ENCODE measurements at regions not wholly inside any gene's neighbourhood (a gene's known extent, or its start where the extent isn't known, plus 50 kb on each side); places are given as distances from the start of the nearest gene placed in this dataset.

GRCh38 chr6:137751768-137752560 lies 115.1 kb upstream of the TNFAIP3 start:
- peaks cover 22% of the 10 kb centered on the region for H3K4me1 ChIP-seq (ENCODE audit: low read depth)
- TF ChIP-seq CTCF (IDR thresholded peaks at IDR 0.05; ENCODE audit: low read depth, low read length) = no peak
- H3K4me3 ChIP-seq = no peak overlapping the region
- no peaks in the 10 kb centered on the region for H3K9me3 ChIP-seq (ENCODE audit: low read depth)
- DNase-seq (ENCODE audit: low read depth in 1 of 2, low spot score in 1 of 2) = peak in 1 of 2 donors; percentile 23
- H3K36me3 ChIP-seq = no peaks in the 10 kb centered on the region
- H3K27ac ChIP-seq = no peak overlapping the region
- H3K27me3 ChIP-seq = no peaks in the 10 kb centered on the region

- H3K9me3 ChIP-seq (ENCODE audit: low read depth) = no peaks in the 10 kb centered on the region
- H3K36me3 ChIP-seq = no peaks in the 10 kb centered on the region
- no peak for DNase-seq (ENCODE audit: low read depth in 1 of 2, low spot score in 1 of 2)
- H3K4me3 ChIP-seq = no peak overlapping the region
- H3K27me3 ChIP-seq = no peaks in the 10 kb centered on the region
- no peak for TF ChIP-seq CTCF (IDR thresholded peaks at IDR 0.05; ENCODE audit: low read depth, low read length)
- H3K4me1 ChIP-seq (ENCODE audit: low read depth) = peaks cover 17% of the 10 kb centered on the region
- no peak overlapping the region for H3K27ac ChIP-seq
These were observed 112.7 kb upstream of the TNFAIP3 start for GRCh38 chr6:137754366-137754765.

GRCh38 chr6:137754866-137755265 lies 112.2 kb upstream of the TNFAIP3 start:
- no peaks in the 10 kb centered on the region for H3K27me3 ChIP-seq
- no peak for DNase-seq (ENCODE audit: low read depth in 1 of 2, low spot score in 1 of 2)
- no peak for TF ChIP-seq CTCF (IDR thresholded peaks at IDR 0.05; ENCODE audit: low read depth, low read length)
- H3K27ac ChIP-seq = no peak overlapping the region
- H3K36me3 ChIP-seq = no peaks in the 10 kb centered on the region
- H3K4me3 ChIP-seq = no peak overlapping the region
- no peaks in the 10 kb centered on the region for H3K9me3 ChIP-seq (ENCODE audit: low read depth)
- peaks cover 12% of the 10 kb centered on the region for H3K4me1 ChIP-seq (ENCODE audit: low read depth)

- no peaks in the 10 kb centered on the region for H3K9me3 ChIP-seq (ENCODE audit: low read depth)
- no peak for TF ChIP-seq CTCF (IDR thresholded peaks at IDR 0.05; ENCODE audit: low read depth, low read length)
- H3K4me1 ChIP-seq (ENCODE audit: low read depth) = peaks cover 10% of the 10 kb centered on the region
- no peak for DNase-seq (ENCODE audit: low read depth in 1 of 2, low spot score in 1 of 2)
- H3K27me3 ChIP-seq = no peaks in the 10 kb centered on the region
- no peak overlapping the region for H3K27ac ChIP-seq
- no peak overlapping the region for H3K4me3 ChIP-seq
- no peaks in the 10 kb centered on the region for H3K36me3 ChIP-seq
These were observed 111.8 kb upstream of the TNFAIP3 start for GRCh38 chr6:137755284-137755683.

GRCh38 chr6:137756788-137757187 lies 110.3 kb upstream of the TNFAIP3 start:
- Histone ChIP-seq H3K4me1 (ENCODE audit: low read depth) (peaks cover 9% of the 10 kb centered on the region), H3K36me3 (no peaks in the 10 kb centered on the region), H3K27me3 (no peaks in the 10 kb centered on the region), H3K4me3 (no peak overlapping the region), H3K9me3 (ENCODE audit: low read depth) (no peaks in the 10 kb centered on the region), H3K27ac (no peak overlapping the region)
- no peak for TF ChIP-seq CTCF (IDR thresholded peaks at IDR 0.05; ENCODE audit: low read depth, low read length)
- no peak for DNase-seq (ENCODE audit: low read depth in 1 of 2, low spot score in 1 of 2)

All from cardiac muscle cell (in vitro differentiated cells and primary cell).